ENCODE measurements at regions not wholly inside any gene's neighbourhood (a gene's known extent, or its start where the extent isn't known, plus 50 kb on each side); places are given as distances from the start of the nearest gene placed in this dataset.

GRCh38 chr20:51269671-51270070 is 246.8 kb upstream of the KCNG1 start:
- TF ChIP-seq CTCF (IDR thresholded peaks at IDR 0.05) (no peak), POLR2A (IDR thresholded peaks at IDR 0.05) (no peak)

All from lower leg skin (tissue), 3 donors.